RWPE1 (cell line): ENCODE measurements at regions not wholly inside any gene's neighbourhood (a gene's known extent, or its start where the extent isn't known, plus 50 kb on each side); places are given as distances from the start of the nearest gene placed in this dataset.
"Not testable (repeated sequence)": the region's sequence is repeated elsewhere in the genome, so short reads cannot be mapped to it uniquely, and the experiment has no call there.

Source experiments
- CTCF ChIA-PET: fragments of 350-600 bp; sonication (Branson Sonifier 250); formaldehyde crosslinking; extraction: SDS; loops from one replicate; lab custom pipeline; 2021; lab: Yijun Ruan, JAX
- POLR2A ChIA-PET: fragments of 400-600 bp; formaldehyde crosslinking; extraction: SDS; loops from one replicate; lab custom pipeline; 2020; ENCODE audit warnings: antibody characterized with exemption; ENCODE audit not compliant: low non-redundant PET; lab: Yijun Ruan, JAX
- DNase-seq: peaks from one replicate; pipeline ENCODE4 v3.0.0; 2012; ENCODE audit warnings: low spot score
- H3K27ac ChIP-seq: fragments of 450-650 bp; 2 replicates; pipeline ENCODE4 v1.5.1; 2017
- CTCF ChIP-seq: fragments of 450-650 bp; conservative IDR thresholded peaks from 2 replicates; pipeline ENCODE4 v1.5.1; 2017; ENCODE audit warnings: low read depth, mild to moderate bottlenecking

- ChIA-PET POLR2A (no interaction called here), CTCF (interaction anchor here (0.7 kb wide), 1 partner anchor 843 kb away, joined by 3 read pairs; no protein-coding TSS in a partner anchor)
- no peak for DNase-seq
These were observed 167.0 kb downstream of the UTP18 start for GRCh38 chr17:51427323-51427811.

DNA sequence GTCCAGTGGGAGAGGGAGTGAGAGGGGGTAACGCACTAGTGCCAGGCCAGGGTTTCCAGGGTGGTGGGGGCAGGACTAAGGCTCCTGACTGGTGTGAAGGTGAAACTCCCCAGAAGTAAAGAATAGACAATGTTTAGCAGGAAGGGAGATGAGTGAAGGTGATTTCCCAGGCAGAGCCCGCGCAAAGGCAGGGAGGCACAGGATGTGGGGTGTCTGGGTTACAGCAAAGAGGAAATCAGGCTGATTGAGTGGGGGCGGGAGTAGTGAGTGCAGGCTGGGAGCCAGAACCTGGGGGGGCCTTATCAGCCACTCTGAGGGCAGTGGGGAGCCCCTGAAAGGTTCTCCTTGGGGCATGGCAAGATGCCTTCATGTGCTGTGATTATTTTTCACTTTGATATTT, 167.5 kb downstream of the UTP18 start:
- DNase-seq: no peak
- no peak for TF ChIP-seq CTCF
- CTCF ChIA-PET: no interaction called here

More at GRCh38 chr17:51427323-51427811, 167.0 kb downstream of the UTP18 start:
- H3K27ac ChIP-seq: no peak overlapping the region
- no peak for TF ChIP-seq CTCF

DNA sequence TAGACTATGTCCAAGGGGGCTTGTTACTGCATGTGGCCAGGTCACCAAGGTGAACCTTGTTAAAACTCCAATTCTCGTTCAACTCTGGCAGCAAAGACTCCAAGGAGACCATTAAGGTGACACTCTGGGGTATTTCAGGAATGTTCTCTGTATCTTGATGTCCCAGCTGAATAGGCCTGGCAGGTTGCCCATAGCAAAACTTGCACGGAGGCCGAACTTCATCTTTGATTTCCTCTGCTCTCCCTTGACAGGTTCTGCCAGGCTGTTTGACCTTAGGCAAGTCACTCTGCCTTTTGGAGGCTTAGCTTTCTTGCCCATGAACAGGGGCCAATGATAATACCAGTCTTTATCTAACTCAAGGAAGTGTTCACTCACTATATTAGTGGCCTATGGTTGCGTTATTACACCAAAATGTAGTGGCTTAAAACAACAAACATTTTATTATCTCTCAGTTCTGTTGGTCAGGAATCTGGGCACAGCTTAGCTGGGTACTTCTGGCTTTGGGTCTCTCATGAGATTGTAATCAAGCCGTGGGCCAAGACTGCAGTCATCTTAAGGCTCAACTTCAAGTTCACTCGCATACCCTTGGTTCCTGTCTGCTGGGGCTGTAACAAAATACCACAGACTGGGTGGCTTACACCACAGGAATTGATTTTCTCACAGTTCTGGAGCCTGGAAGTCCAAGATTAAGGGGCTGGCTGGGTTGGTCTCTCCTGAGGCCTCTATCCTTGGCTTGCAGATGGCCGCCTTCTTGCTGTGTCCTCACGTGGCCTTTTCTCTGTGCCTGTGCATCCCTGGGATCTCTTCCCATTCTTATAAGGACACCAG, 168.5 kb downstream of the UTP18 start:
- CTCF ChIA-PET: no interaction called here
- no peak for DNase-seq
- POLR2A ChIA-PET: no interaction called here
- no peak for TF ChIP-seq CTCF
- no peak overlapping the region for H3K27ac ChIP-seq

More for the DNA sequence above, 167.5 kb downstream of the UTP18 start:
- no peak overlapping the region for H3K27ac ChIP-seq
- POLR2A ChIA-PET: no interaction called here

DNA sequence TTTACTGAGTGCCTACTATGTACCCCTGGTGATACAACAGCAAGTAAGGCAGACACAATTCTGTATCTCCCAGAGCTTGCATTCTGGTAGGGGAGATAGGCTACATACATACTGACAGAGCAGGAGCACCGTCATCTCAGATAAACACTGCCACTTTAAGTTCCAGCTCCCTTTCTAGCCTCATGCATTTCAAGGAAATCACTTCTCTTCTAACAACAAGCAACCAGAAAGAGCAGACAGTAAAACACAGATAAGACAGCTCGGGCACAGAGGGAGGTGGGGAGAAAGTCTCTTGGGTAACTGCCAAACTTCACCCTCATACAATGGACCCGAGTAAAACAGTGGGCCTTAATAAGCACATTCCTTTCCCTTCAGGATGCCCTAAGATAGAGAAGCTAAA, 169.6 kb downstream of the UTP18 start:
- POLR2A ChIA-PET, CTCF ChIA-PET, DNase-seq, H3K27ac ChIP-seq: not testable (repeated sequence)

DNA sequence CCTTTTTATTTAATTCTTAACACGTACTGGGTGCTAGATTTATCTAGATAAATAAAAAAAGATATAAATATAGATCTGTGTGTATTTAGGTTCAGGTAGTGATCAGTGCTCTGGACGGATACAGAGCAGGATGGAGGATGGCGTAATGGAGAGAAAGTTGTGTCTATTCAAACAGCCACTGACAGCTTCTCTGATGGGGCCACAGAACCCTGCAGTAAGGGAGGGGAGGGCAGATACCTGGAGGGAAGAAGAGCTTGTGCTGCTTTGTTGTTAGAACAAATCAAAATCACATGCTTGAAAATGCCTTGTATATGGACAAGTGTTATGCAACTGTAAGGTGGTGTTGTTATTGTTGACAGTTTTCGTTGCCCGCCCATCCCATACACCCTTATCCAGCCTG, 170.2 kb downstream of the UTP18 start:
- H3K27ac ChIP-seq: no peak overlapping the region
- DNase-seq: no peak
- TF ChIP-seq CTCF: no peak
- POLR2A ChIA-PET: no interaction called here
- CTCF ChIA-PET: no interaction called here

GRCh38 chr17:51434434-51435170, 174.3 kb downstream of the UTP18 start:
- ChIA-PET CTCF (interaction anchor here (0.5 kb wide), 1 partner anchor 19 kb away, joined by 3 read pairs; no protein-coding TSS in a partner anchor), POLR2A (no interaction called here)
- DNase-seq: peak; percentile 76
- H3K27ac ChIP-seq: no peak overlapping the region
- TF ChIP-seq CTCF: no peak
